ENCODE measurements at regions not wholly inside any gene's neighbourhood (a gene's known extent, or its start where the extent isn't known, plus 50 kb on each side); places are given as distances from the start of the nearest gene placed in this dataset.

- DNase-seq (ENCODE audit: low spot score) = no peak
- no peak overlapping the region for H3K27ac ChIP-seq
- ChIA-PET CTCF (no interaction called here), POLR2A (ENCODE audit: low non-redundant PET) (no interaction called here)
- no peak for TF ChIP-seq CTCF (conservative IDR thresholded peaks at IDR 0.05; ENCODE audit: low read depth)
Observed at GRCh38 chr2:15074319-15074718, 441.8 kb downstream of the LRATD1 start.

- H3K27ac ChIP-seq = no peak overlapping the region
- CTCF ChIA-PET = interaction anchor here (0.7 kb wide), 1 partner anchor 253 kb away, joined by 4 read pairs; no protein-coding TSS in a partner anchor
- POLR2A ChIA-PET (ENCODE audit: low non-redundant PET) = no interaction called here
- no peak for DNase-seq (ENCODE audit: low spot score)
- no peak for TF ChIP-seq CTCF (conservative IDR thresholded peaks at IDR 0.05; ENCODE audit: low read depth)
Observed at GRCh38 chr2:15074751-15075700, 442.5 kb downstream of the LRATD1 start.

GRCh38 chr2:15076668-15077067 is 444.2 kb downstream of the LRATD1 start:
- ChIA-PET POLR2A (ENCODE audit: low non-redundant PET) (no interaction called here), CTCF (no interaction called here)
- DNase-seq (ENCODE audit: low spot score) = no peak
- H3K27ac ChIP-seq = no peak overlapping the region
- no peak for TF ChIP-seq CTCF (conservative IDR thresholded peaks at IDR 0.05; ENCODE audit: low read depth)

GRCh38 chr2:15081356-15081755 is 448.8 kb downstream of the LRATD1 start:
- TF ChIP-seq CTCF (conservative IDR thresholded peaks at IDR 0.05; ENCODE audit: low read depth) = no peak
- no peak overlapping the region for H3K27ac ChIP-seq
- DNase-seq (ENCODE audit: low spot score) = no peak
- CTCF ChIA-PET = interaction anchor here (0.8 kb wide), 1 partner anchor 9 kb away, joined by 4 read pairs; no protein-coding TSS in a partner anchor
- POLR2A ChIA-PET (ENCODE audit: low non-redundant PET) = no interaction called here

- DNase-seq (ENCODE audit: low spot score) = no peak
- ChIA-PET POLR2A (ENCODE audit: low non-redundant PET) (no interaction called here), CTCF (no interaction called here)
- H3K27ac ChIP-seq = no peak overlapping the region
- no peak for TF ChIP-seq CTCF (conservative IDR thresholded peaks at IDR 0.05; ENCODE audit: low read depth)
Observed at GRCh38 chr2:15082105-15083058, 449.9 kb downstream of the LRATD1 start.

GRCh38 chr2:15084826-15085489 is 452.4 kb downstream of the LRATD1 start:
- TF ChIP-seq CTCF (conservative IDR thresholded peaks at IDR 0.05; ENCODE audit: low read depth) = no peak
- POLR2A ChIA-PET (ENCODE audit: low non-redundant PET) = no interaction called here
- no peak for DNase-seq (ENCODE audit: low spot score)
- CTCF ChIA-PET = no interaction called here
- H3K27ac ChIP-seq = no peak overlapping the region
